H1 (cell line): ENCODE measurements at regions not wholly inside any gene's neighbourhood (a gene's known extent, or its start where the extent isn't known, plus 50 kb on each side); places are given as distances from the start of the nearest gene placed in this dataset.

ENCODE experiments used
- CTCF ChIA-PET: fragments of 300-600 bp; sonication (Branson Sonifier 250); formaldehyde crosslinking; loops from one replicate; lab custom pipeline; 2021; ENCODE audit not compliant: partially characterized antibody; lab: Charles Lee
- POLR2A ChIA-PET: fragments of 300-600 bp; sonication (Branson Sonifier 250); formaldehyde crosslinking; loops from one replicate; lab custom pipeline; 2021; ENCODE audit warnings: inconsistent platforms; ENCODE audit not compliant: partially characterized antibody; lab: Charles Lee
- DNase-seq, 2 experiments: peaks; one replicate each; pipeline versions ENCODE4 v3.0.0 to v3.0.0-alpha.2; 2010 to 2022; ENCODE audit warnings: low spot score in 2 of 2, low read depth in 1 of 2, mixed read lengths in 1 of 2
- FAIRE-seq: peaks from 2 replicates; lab custom pipeline; 2011; peaks lifted over from hg19 to GRCh38; lab: Jason Lieb, UNC
- H2AFZ ChIP-seq: 2 replicates; pipeline ENCODE4 v1.8.1; 2012; ENCODE audit warnings: low read length, inconsistent platforms
- H2AK5ac ChIP-seq: 2 replicates; pipeline ENCODE4 v1.6.1; 2013; ENCODE audit warnings: low read depth, low read length
- H2BK120ac ChIP-seq: replicated peaks from 2 replicates; pipeline ENCODE3; 2013; ENCODE audit warnings: low read depth, low read length, inconsistent platforms
- H2BK12ac ChIP-seq: 2 replicates; pipeline ENCODE4 v1.6.1; 2013; ENCODE audit warnings: low read depth, low read length
- H2BK15ac ChIP-seq: 2 replicates; pipeline ENCODE4 v1.6.1; 2013; ENCODE audit warnings: low read length
- H2BK20ac ChIP-seq: 2 replicates; pipeline ENCODE4 v1.6.1; 2013; ENCODE audit warnings: low read length
- H2BK5ac ChIP-seq: 2 replicates; pipeline ENCODE4 v1.6.1; 2013; ENCODE audit warnings: low read depth, low read length
- H3K14ac ChIP-seq: 2 replicates; pipeline ENCODE4 v1.6.1; 2013; ENCODE audit warnings: inconsistent platforms; ENCODE audit not compliant: insufficient read length
- H3K18ac ChIP-seq: 2 replicates; pipeline ENCODE4 v1.6.1; 2013; ENCODE audit warnings: low read length; ENCODE audit errors: extremely low read depth
- H3K23ac ChIP-seq: 2 replicates; pipeline ENCODE4 v1.6.1; 2013; ENCODE audit warnings: inconsistent platforms; ENCODE audit not compliant: insufficient read length
- H3K23me2 ChIP-seq: 2 replicates; pipeline ENCODE4 v1.6.1; 2013; ENCODE audit warnings: low read depth, low read length
- H3K27ac ChIP-seq: 2 replicates; pipeline ENCODE4 v1.6.1; 2011; ENCODE audit warnings: low read depth, low read length, inconsistent platforms
- H3K27me3 ChIP-seq, 4 experiments: replicated peaks in 1 of 4; 1 replicate in 1 of 4; 2 replicates in 3 of 4; pipeline versions ENCODE4 v1.6.1 to v1.8.1; 2011 to 2013; ENCODE audit warnings: low read length in 3 of 4, mild to moderate bottlenecking in 3 of 4, inconsistent platforms in 2 of 4, mixed read lengths in 2 of 4, moderate library complexity in 1 of 4; ENCODE audit not compliant: control insufficient read depth in 3 of 4, insufficient read depth in 3 of 4; ENCODE audit errors: extremely low read depth in 1 of 4
- H3K36me3 ChIP-seq, 4 experiments: 2 replicates each; pipeline versions ENCODE4 v1.6.1 to v1.8.1; 2011 to 2013; ENCODE audit warnings: mild to moderate bottlenecking in 4 of 4, low read length in 3 of 4, moderate library complexity in 2 of 4, control low read depth in 1 of 4, inconsistent platforms in 1 of 4; ENCODE audit not compliant: insufficient read depth in 4 of 4, control insufficient read depth in 2 of 4
- H3K4ac ChIP-seq: replicated peaks from 2 replicates; pipeline ENCODE3; 2013; ENCODE audit warnings: low read length, low read depth, mixed read lengths, inconsistent platforms; ENCODE audit not compliant: insufficient read length
- H3K4me1 ChIP-seq, 4 experiments: replicated peaks in 1 of 4; 1 replicate in 1 of 4; 2 replicates in 3 of 4; pipeline versions ENCODE4 v1.6.1 to v1.8.1; 2011 to 2013; ENCODE audit warnings: low read length in 3 of 4, inconsistent platforms in 2 of 4, mixed read lengths in 1 of 4; ENCODE audit not compliant: insufficient read depth in 4 of 4, control insufficient read depth in 3 of 4
- H3K4me2 ChIP-seq, 2 experiments: 2 replicates each; pipeline versions ENCODE4 v1.6.1 to v1.8.1; 2011 to 2013; ENCODE audit warnings: low read depth in 2 of 2, low read length in 2 of 2, control low read depth in 1 of 2, inconsistent platforms in 1 of 2, mild to moderate bottlenecking in 1 of 2; ENCODE audit not compliant: insufficient read depth in 1 of 2
- H3K4me3 ChIP-seq, 4 experiments: fragments of 200-600, 300-600 bp in 1 of 4; sonication (generic), shearing (Covaris generic), sonication (Bioruptor Twin) in 1 of 4; 2 replicates each; pipeline versions ENCODE4 v1.5.1 to v1.8.1; 2011 to 2016; ENCODE audit warnings: low read length in 4 of 4, low read depth in 3 of 4, control low read depth in 2 of 4, inconsistent platforms in 2 of 4, mild to moderate bottlenecking in 2 of 4, mixed read lengths in 1 of 4, moderate library complexity in 1 of 4; ENCODE audit not compliant: insufficient read depth in 2 of 4; ENCODE audit errors: extremely low read depth in 1 of 4
- H3K56ac ChIP-seq: replicated peaks from 2 replicates; pipeline ENCODE3; 2013; ENCODE audit warnings: low read depth, mild to moderate bottlenecking, mixed read lengths, low read length, inconsistent platforms; ENCODE audit not compliant: insufficient read length
- H3K79me1 ChIP-seq: 2 replicates; pipeline ENCODE4 v1.6.1; 2013; ENCODE audit warnings: low read depth, low read length, control low read depth
- H3K79me2 ChIP-seq, 2 experiments: 2 replicates each; pipeline versions ENCODE4 v1.6.1 to v1.8.1; 2012 to 2013; ENCODE audit warnings: low read length in 2 of 2, mild to moderate bottlenecking in 2 of 2, inconsistent platforms in 1 of 2; ENCODE audit not compliant: insufficient read depth in 2 of 2, control insufficient read depth in 1 of 2
- H3K9ac ChIP-seq, 4 experiments: replicated peaks in 1 of 4; 1 replicate in 1 of 4; 2 replicates in 3 of 4; pipeline versions ENCODE4 v1.6.1 to v1.8.1; 2011 to 2013; ENCODE audit warnings: low read depth in 3 of 4, low read length in 3 of 4, control low read depth in 2 of 4, mild to moderate bottlenecking in 2 of 4, moderate library complexity in 2 of 4, inconsistent platforms in 1 of 4; ENCODE audit errors: extremely low read depth in 1 of 4
- H3K9me3 ChIP-seq, 2 experiments: 2 replicates each; pipeline versions ENCODE4 v1.6.1 to v1.8.1; 2012 to 2013; ENCODE audit warnings: mild to moderate bottlenecking in 2 of 2, moderate library complexity in 2 of 2, control low read depth in 1 of 2, inconsistent platforms in 1 of 2, low read depth in 1 of 2, low read length in 1 of 2, mixed read lengths in 1 of 2; ENCODE audit not compliant: insufficient read depth in 2 of 2
- H4K20me1 ChIP-seq, 2 experiments: replicated peaks in 1 of 2; 2 replicates each; pipeline versions ENCODE3 to v1.8.1; 2011 to 2013; ENCODE audit warnings: inconsistent platforms in 2 of 2, low read length in 2 of 2, mild to moderate bottlenecking in 1 of 2; ENCODE audit not compliant: insufficient read depth in 2 of 2, control insufficient read depth in 1 of 2
- H4K5ac ChIP-seq: 2 replicates; pipeline ENCODE4 v1.6.1; 2013; ENCODE audit warnings: low read length, low read depth, mixed read lengths, inconsistent platforms; ENCODE audit not compliant: insufficient read length
- H4K8ac ChIP-seq: 2 replicates; pipeline ENCODE4 v1.8.0; 2013; ENCODE audit warnings: mild to moderate bottlenecking, moderate library complexity, low read length, inconsistent platforms; ENCODE audit not compliant: insufficient read depth; ENCODE audit errors: extremely low read depth
- H4K91ac ChIP-seq: replicated peaks from 2 replicates; pipeline ENCODE3; 2013; ENCODE audit warnings: low read length, mixed read lengths, inconsistent platforms; ENCODE audit not compliant: insufficient read length
- BCL11A ChIP-seq, 2 experiments: IDR thresholded peaks; one replicate each; pipeline ENCODE4 v1.6.1; 2011; ENCODE audit warnings: low read depth in 2 of 2, low read length in 2 of 2, mild to moderate bottlenecking in 2 of 2
- CHD2 ChIP-seq: IDR thresholded peaks from 2 replicates; pipeline ENCODE4 v1.6.1; 2012; ENCODE audit warnings: low read length, improper control_type of control experiment
- EP300 ChIP-seq, 2 experiments: IDR thresholded peaks; 1 replicate in 1 of 2; 2 replicates in 1 of 2; pipeline ENCODE4 v1.6.1; 2011 to 2012; ENCODE audit warnings: low read depth in 2 of 2, low read length in 2 of 2, mild to moderate bottlenecking in 2 of 2, borderline replicate concordance in 1 of 2, inconsistent platforms in 1 of 2, moderate library complexity in 1 of 2
- FOSL1 ChIP-seq: IDR thresholded peaks from 2 replicates; pipeline ENCODE4 v1.6.1; 2011; ENCODE audit warnings: mild to moderate bottlenecking, low read depth, low read length, moderate library complexity; ENCODE audit not compliant: insufficient read depth
- HDAC2 ChIP-seq, 2 experiments: fragments of 300-600 bp in 1 of 2; sonication (generic) in 1 of 2; IDR thresholded peaks; 2 replicates each; pipeline ENCODE4 v1.6.1; 2011 to 2012; ENCODE audit warnings: low read depth in 2 of 2, low read length in 2 of 2, mild to moderate bottlenecking in 2 of 2, moderate library complexity in 2 of 2, borderline replicate concordance in 1 of 2, inconsistent platforms in 1 of 2
- HDAC6 ChIP-seq: IDR thresholded peaks from one replicate; pipeline ENCODE4 v1.7.1; 2012; ENCODE audit warnings: low read depth, mild to moderate bottlenecking, inconsistent platforms, low read length, moderate library complexity
- JUN ChIP-seq: IDR thresholded peaks from 2 replicates; pipeline ENCODE4 v1.6.1; 2011; ENCODE audit warnings: low read depth, mild to moderate bottlenecking, improper control_type of control experiment, low read length
- KDM1A ChIP-seq: fragments of 200-600, 300-600 bp; sonication (generic); IDR thresholded peaks from 2 replicates; pipeline ENCODE4 v1.7.1; 2016; ENCODE audit warnings: mild to moderate bottlenecking, low read length, borderline replicate concordance
- PHF8 ChIP-seq: fragments of 200-600 bp; sonication (generic); conservative IDR thresholded peaks from 2 replicates; pipeline ENCODE4 v1.7.1; 2012; ENCODE audit warnings: low read depth, mild to moderate bottlenecking, inconsistent platforms, low read length, moderate library complexity
- POLR2AphosphoS5 ChIP-seq: IDR thresholded peaks from 2 replicates; pipeline ENCODE4 v1.6.1; 2011; ENCODE audit warnings: low read depth, low read length
- SIX5 ChIP-seq: IDR thresholded peaks from 2 replicates; pipeline ENCODE4 v1.6.1; 2011; ENCODE audit warnings: mild to moderate bottlenecking, low read depth, low read length
- SRF ChIP-seq: IDR thresholded peaks from 2 replicates; pipeline ENCODE4 v1.6.1; 2011; ENCODE audit warnings: mild to moderate bottlenecking, low read depth, low read length, moderate library complexity
- SUZ12 ChIP-seq: fragments of 200-600 bp; sonication (generic); IDR thresholded peaks from 2 replicates; pipeline ENCODE4 v1.6.1; 2012; ENCODE audit warnings: mild to moderate bottlenecking, inconsistent platforms, low read length, moderate library complexity, mixed read lengths
- TAF1 ChIP-seq: IDR thresholded peaks from 2 replicates; pipeline ENCODE4 v1.6.1; 2011; ENCODE audit warnings: mild to moderate bottlenecking, low read depth, low read length
- TAF7 ChIP-seq: optimal IDR thresholded peaks from 2 replicates; pipeline ENCODE3; 2011; ENCODE audit warnings: low read depth, mild to moderate bottlenecking, inconsistent platforms, low read length, moderate library complexity, borderline replicate concordance
- TBP ChIP-seq: IDR thresholded peaks from 2 replicates; pipeline ENCODE4 v1.6.1; 2011; ENCODE audit warnings: low read depth, low read length, improper control_type of control experiment
- WGBS, 2 experiments: shearing (Covaris generic) in 1 of 2; methylation state at CpG; one replicate each; pipeline versions ENCODE4 v1.1.6 to v1.1.7; 2013 to 2015; ENCODE audit warnings: low lambda C conversion rate in 2 of 2, mixed read lengths in 2 of 2, inconsistent platforms in 1 of 2, low coverage in 1 of 2, missing lambda C conversion rate in 1 of 2; ENCODE audit not compliant: insufficient replicate concordance in 2 of 2, insufficient coverage in 1 of 2, insufficient read length in 1 of 2; ENCODE audit errors: extremely low coverage in 1 of 2, missing lambda C conversion rate in 1 of 2; 5-methylcytosine and 5-hydroxymethylcytosine counted together

GRCh38 chr7:18234519-18234918 is 206.9 kb upstream of the PRPS1L1 start:
- no peak overlapping the region for H4K5ac ChIP-seq
- no peak overlapping the region for H2BK20ac ChIP-seq
- no peaks in the 10 kb centered on the region for H3K23me2 ChIP-seq
- no peak overlapping the region for H4K91ac ChIP-seq
- no peaks in the 10 kb centered on the region for H3K36me3 ChIP-seq
- H2BK12ac ChIP-seq: no peak overlapping the region
- H2AK5ac ChIP-seq: no peak overlapping the region
- no peak overlapping the region for H3K4me3 ChIP-seq
- no peaks in the 10 kb centered on the region for H3K79me2 ChIP-seq
- H3K4me2 ChIP-seq: no peak overlapping the region
- 89% methylated on average over 2 of the region's 2 CpGs; no CpG with 5 or more reads in 1 of the 2 experiments for WGBS, 2 experiments
- POLR2A ChIA-PET: no interaction called here
- no peak overlapping the region for H3K23ac ChIP-seq
- no peaks in the 10 kb centered on the region; a peak in 1 of 4 replicates for H3K9me3 ChIP-seq
- no peak overlapping the region for H3K9ac ChIP-seq
- no peaks in the 10 kb centered on the region for H4K20me1 ChIP-seq
- no peaks in the 10 kb centered on the region for H3K79me1 ChIP-seq
- CTCF ChIA-PET: interaction anchor here (1.0 to 1.9 kb wide), 2 partner anchors 9 to 26 kb away, joined by 4 to 13 read pairs; no protein-coding TSS in a partner anchor
- FAIRE-seq: no peak
- H2BK120ac ChIP-seq: no peak overlapping the region
- H3K27ac ChIP-seq: no peak overlapping the region
- no peaks in the 10 kb centered on the region for H3K4me1 ChIP-seq
- DNase-seq: no peak
- no peaks in the 10 kb centered on the region for H3K27me3 ChIP-seq
- no peak overlapping the region for H4K8ac ChIP-seq
- H3K56ac ChIP-seq: no peak overlapping the region
- no peak overlapping the region for H3K4ac ChIP-seq
- H3K18ac ChIP-seq: no peak overlapping the region
- H2BK5ac ChIP-seq: no peak overlapping the region
- no peak overlapping the region for H2AFZ ChIP-seq
- no peak overlapping the region for H3K14ac ChIP-seq
- no peak overlapping the region for H2BK15ac ChIP-seq
- TF ChIP-seq TAF7: no peak
- TF ChIP-seq BCL11A (IDR thresholded peaks at IDR 0.05; ENCODE audit: low read depth in 2 of 2, low read length in 2 of 2): no peak
- TF ChIP-seq POLR2AphosphoS5: no peak
- TF ChIP-seq TAF1: no peak
- TF ChIP-seq JUN: no peak
- TF ChIP-seq EP300 (IDR thresholded peaks at IDR 0.05; ENCODE audit: borderline replicate concordance in 1 of 2, low read depth in 2 of 2, low read length in 2 of 2): no peak
- no peak for TF ChIP-seq CHD2
- TF ChIP-seq SUZ12: no peak
- no peak for TF ChIP-seq SIX5
- TF ChIP-seq KDM1A: no peak
- TF ChIP-seq HDAC2 (IDR thresholded peaks at IDR 0.05; ENCODE audit: borderline replicate concordance in 1 of 2, low read depth in 2 of 2, low read length in 2 of 2): no peak
- no peak for TF ChIP-seq TBP
- TF ChIP-seq HDAC6: no peak
- no peak for TF ChIP-seq PHF8
- TF ChIP-seq SRF: no peak
- no peak for TF ChIP-seq FOSL1
